Heart left ventricle (tissue), 13 donors: ENCODE measurements at regions not wholly inside any gene's neighbourhood (a gene's known extent, or its start where the extent isn't known, plus 50 kb on each side); places are given as distances from the start of the nearest gene placed in this dataset.

Source experiments
- POLR2A ChIP-seq, 2 donors: fragments of 450-650 bp; IDR thresholded peaks; one replicate each; pipeline ENCODE4 v1.6.1; 2017; ENCODE audit warnings: antibody characterized with exemption in 2 of 2, mild to moderate bottlenecking in 2 of 2, moderate library complexity in 2 of 2
- TF ChIP-seq, protein P1 (sequence below), 12 donors: fragments of 200-600 bp; sonication (generic) in 4 of 12; IDR thresholded peaks; one replicate each; pipeline versions ENCODE4 v1.5.0 to v1.8.0; 2018 to 2022; ENCODE audit warnings: antibody characterized with exemption in 12 of 12, mild to moderate bottlenecking in 5 of 12
- donor health status: ischemic (EF 13 %, LVEDD 7.1; RV severe dilation, severe dysfunction).
- donor health status: DM: no; HTN: yes; CAD: no.
- donor health status: DM: no; HTN: no; CAD: no.
- donor health status: ischemic (EF 25% LVEDD 6.9; RV normal size, moderate dysfunction).
- donor health status: ischemic (EF 25% LVEDD 5.7; RV mildly dilated, moderate dysfunction).
- donor health status: ischemic (EF 35%, LVEDD 5.7; RV mildly dilated, moderate dysfunction).
- donor health status: nonischemic (EF 11% LVEDD 7.7; RV severe dilation, severe dysfunction).
- donor health status: DM: yes; HTN: yes; CAD: no.
- donor health status: PGD.
- donor health status: ischemic (EF 29% LVEDD 5.4; RV normal size, mild dysfunction).
- donor health status: nonischemic (EF 23%, LVEDD 6.1; RV moderate dilation, normal function).

DNA sequence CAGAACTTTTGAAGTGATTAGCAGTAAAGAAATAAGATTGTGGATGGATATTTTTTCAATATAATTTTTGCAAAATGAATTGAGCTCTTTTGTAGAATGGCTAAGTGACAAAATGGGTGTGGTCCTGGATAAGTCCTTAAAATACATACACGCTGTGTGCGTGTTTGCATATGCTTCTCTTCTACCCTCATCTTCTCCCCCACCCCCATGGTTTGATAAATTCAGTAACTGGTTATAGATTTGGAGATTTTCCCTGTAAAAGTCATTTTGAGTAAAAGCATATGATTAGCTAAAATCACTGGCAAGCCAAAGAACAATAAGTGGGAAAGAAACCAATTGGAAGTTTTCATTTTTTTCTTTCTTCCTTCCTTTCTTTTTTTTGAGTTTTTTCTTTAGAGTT is 453.9 kb upstream of the MDFIC2 start:
- TF ChIP-seq POLR2A (IDR thresholded peaks at IDR 0.05), result no peak
- TF ChIP-seq, protein P1, sequence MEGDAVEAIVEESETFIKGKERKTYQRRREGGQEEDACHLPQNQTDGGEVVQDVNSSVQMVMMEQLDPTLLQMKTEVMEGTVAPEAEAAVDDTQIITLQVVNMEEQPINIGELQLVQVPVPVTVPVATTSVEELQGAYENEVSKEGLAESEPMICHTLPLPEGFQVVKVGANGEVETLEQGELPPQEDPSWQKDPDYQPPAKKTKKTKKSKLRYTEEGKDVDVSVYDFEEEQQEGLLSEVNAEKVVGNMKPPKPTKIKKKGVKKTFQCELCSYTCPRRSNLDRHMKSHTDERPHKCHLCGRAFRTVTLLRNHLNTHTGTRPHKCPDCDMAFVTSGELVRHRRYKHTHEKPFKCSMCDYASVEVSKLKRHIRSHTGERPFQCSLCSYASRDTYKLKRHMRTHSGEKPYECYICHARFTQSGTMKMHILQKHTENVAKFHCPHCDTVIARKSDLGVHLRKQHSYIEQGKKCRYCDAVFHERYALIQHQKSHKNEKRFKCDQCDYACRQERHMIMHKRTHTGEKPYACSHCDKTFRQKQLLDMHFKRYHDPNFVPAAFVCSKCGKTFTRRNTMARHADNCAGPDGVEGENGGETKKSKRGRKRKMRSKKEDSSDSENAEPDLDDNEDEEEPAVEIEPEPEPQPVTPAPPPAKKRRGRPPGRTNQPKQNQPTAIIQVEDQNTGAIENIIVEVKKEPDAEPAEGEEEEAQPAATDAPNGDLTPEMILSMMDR (IDR thresholded peaks at IDR 0.05), result no peak
